Heart left ventricle (tissue), 13 donors: ENCODE measurements at regions not wholly inside any gene's neighbourhood (a gene's known extent, or its start where the extent isn't known, plus 50 kb on each side); places are given as distances from the start of the nearest gene placed in this dataset.

Experiments
- CTCF ChIP-seq, 12 donors: fragments of 200-600 bp; sonication (generic) in 4 of 12; IDR thresholded peaks; one replicate each; pipeline versions ENCODE4 v1.5.0 to v1.8.0; 2018 to 2022; ENCODE audit warnings: antibody characterized with exemption in 12 of 12, mild to moderate bottlenecking in 5 of 12
- POLR2A ChIP-seq, 2 donors: fragments of 450-650 bp; IDR thresholded peaks; one replicate each; pipeline ENCODE4 v1.6.1; 2017; ENCODE audit warnings: antibody characterized with exemption in 2 of 2, mild to moderate bottlenecking in 2 of 2, moderate library complexity in 2 of 2
- donor health status: ischemic (EF 13 %, LVEDD 7.1; RV severe dilation, severe dysfunction).
- donor health status: DM: no; HTN: yes; CAD: no.
- donor health status: DM: no; HTN: no; CAD: no.
- donor health status: ischemic (EF 25% LVEDD 6.9; RV normal size, moderate dysfunction).
- donor health status: ischemic (EF 25% LVEDD 5.7; RV mildly dilated, moderate dysfunction).
- donor health status: ischemic (EF 35%, LVEDD 5.7; RV mildly dilated, moderate dysfunction).
- donor health status: nonischemic (EF 11% LVEDD 7.7; RV severe dilation, severe dysfunction).
- donor health status: DM: yes; HTN: yes; CAD: no.
- donor health status: PGD.
- donor health status: ischemic (EF 29% LVEDD 5.4; RV normal size, mild dysfunction).
- donor health status: nonischemic (EF 23%, LVEDD 6.1; RV moderate dilation, normal function).

- TF ChIP-seq POLR2A (IDR thresholded peaks at IDR 0.05), result no peak
- no peak for TF ChIP-seq CTCF (IDR thresholded peaks at IDR 0.05)
Measured at GRCh38 chr10:78472551-78472890, 438.9 kb downstream of the RPS24 start.
